Panc1 (cell line): ENCODE measurements at regions not wholly inside any gene's neighbourhood (a gene's known extent, or its start where the extent isn't known, plus 50 kb on each side); places are given as distances from the start of the nearest gene placed in this dataset.

Source experiments
- ATAC-seq: fragments of 200-7000 bp; cut with Tn5 transposase; 2 replicates; pipeline ENCODE4 v1.9.1; 2020; ENCODE audit warnings: mild to moderate bottlenecking, moderate library complexity
- BruUV-seq: library from RNA; stranded (reverse); fragments of 400-500 nt; replicated peaks from 2 replicates; lab custom pipeline; 2021; lab: Mats Ljungman, UMichigan
- CTCF ChIA-PET: fragments of 300-600 bp; sonication (Branson Sonifier 250); formaldehyde crosslinking; loops from one replicate; lab custom pipeline; 2022; ENCODE audit warnings: antibody characterized with exemption; lab: Charles Lee
- POLR2A ChIA-PET: fragments of 300-600 bp; sonication (Branson Sonifier 250); formaldehyde crosslinking; loops from one replicate; lab custom pipeline; 2022; ENCODE audit warnings: antibody characterized with exemption; lab: Charles Lee
- DNase-seq: peaks from one replicate; pipeline ENCODE4 v3.0.0-alpha.2; 2010; ENCODE audit warnings: low read depth, low spot score
- H3K27ac ChIP-seq: 2 replicates; pipeline ENCODE4 v1.5.1; 2011; ENCODE audit warnings: mild to moderate bottlenecking, low read length, inconsistent platforms
- H3K27me3 ChIP-seq: fragments of 200-500 bp; sonication (Bioruptor generic); 2 replicates; pipeline ENCODE4 v1.6.0; 2014; ENCODE audit warnings: low read length, inconsistent platforms; ENCODE audit not compliant: control insufficient read depth, insufficient read depth
- H3K36me3 ChIP-seq: fragments of 200-500 bp; sonication (Bioruptor generic); 2 replicates; pipeline ENCODE4 v1.5.1; 2014; ENCODE audit warnings: inconsistent platforms, mild to moderate bottlenecking, low read length, moderate library complexity; ENCODE audit not compliant: control insufficient read depth, insufficient read depth
- H3K4me1 ChIP-seq: 2 replicates; pipeline ENCODE4 v1.5.1; 2011; ENCODE audit warnings: inconsistent platforms, mild to moderate bottlenecking, low read length, moderate library complexity; ENCODE audit not compliant: control insufficient read depth, insufficient read depth
- H3K4me3 ChIP-seq, 2 experiments: 2 replicates each; pipeline ENCODE4 v1.5.1; 2011 to 2012; ENCODE audit warnings: low read depth in 2 of 2, low read length in 2 of 2, mild to moderate bottlenecking in 2 of 2, inconsistent platforms in 1 of 2, moderate library complexity in 1 of 2
- H3K9me3 ChIP-seq: fragments of 200-500 bp; sonication (Bioruptor generic); 2 replicates; pipeline ENCODE4 v1.5.1; 2014; ENCODE audit warnings: low read depth, mild to moderate bottlenecking, inconsistent platforms, low read length, moderate library complexity; ENCODE audit not compliant: control insufficient read depth, insufficient read depth
- POLR2AphosphoS5 ChIP-seq: IDR thresholded peaks from 2 replicates; pipeline ENCODE4 v1.6.1; 2012; ENCODE audit warnings: mild to moderate bottlenecking, low read depth, low read length, moderate library complexity
- SIN3A ChIP-seq: IDR thresholded peaks from 2 replicates; pipeline ENCODE4 v1.6.1; 2012; ENCODE audit warnings: low read depth, mild to moderate bottlenecking, low read length, moderate library complexity, borderline replicate concordance; ENCODE audit not compliant: insufficient read depth
- TCF7L2 ChIP-seq: IDR thresholded peaks from 2 replicates; pipeline ENCODE4 v1.6.1; 2011; ENCODE audit warnings: mild to moderate bottlenecking, low read depth, low read length, inconsistent platforms
- in situ Hi-C: cut with HindIII; loops from 2 replicates; pipeline ENCODE4 v1.10.0; 2016; ENCODE audit warnings: low sequenced_read_pairs, low pct_unique_long_range_greater_than_20kb
- intact Hi-C: fragments of 100-400 bp; cut with micrococcal nuclease; formaldehyde crosslinking; loops from one replicate; pipeline ENCODE4 v1.10.0; 2022; ENCODE audit not compliant: unreplicated experiment
- TF ChIP-seq, protein P1 (sequence below): fragments of 450-650 bp; IDR thresholded peaks from 2 replicates; pipeline ENCODE4 v1.5.1; 2017; ENCODE audit warnings: mild to moderate bottlenecking
- TF ChIP-seq, protein P2 (sequence below), 2 experiments: IDR thresholded peaks; 2 replicates each; pipeline ENCODE4 v1.6.1; 2011 to 2012; ENCODE audit warnings: low read depth in 2 of 2, control low read depth in 1 of 2, low read length in 1 of 2, mild to moderate bottlenecking in 1 of 2, moderate library complexity in 1 of 2; ENCODE audit not compliant: insufficient read depth in 1 of 2

DNA sequence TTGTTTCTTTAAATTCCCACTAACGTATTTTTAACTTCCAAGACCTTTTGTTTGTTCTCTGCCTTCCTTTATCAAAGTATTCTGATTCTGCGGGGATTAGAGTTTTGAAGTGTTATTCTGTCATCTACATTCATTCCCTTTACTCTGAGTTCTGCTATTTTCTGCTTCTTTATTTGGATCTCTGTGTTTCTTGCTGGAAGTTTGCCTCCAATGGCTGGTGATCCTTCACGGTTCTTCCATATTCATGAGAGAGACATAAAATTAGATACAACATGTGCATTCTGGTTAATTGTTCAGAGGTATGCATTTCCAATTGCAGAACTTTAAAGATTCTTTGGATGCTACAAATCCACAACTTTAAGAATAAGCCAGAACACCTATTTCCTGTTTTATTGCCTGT is 244.7 kb upstream of the ADARB2 start:
- ChIA-PET CTCF (no interaction called here), POLR2A (no interaction called here)
- H3K4me3 ChIP-seq: no peak overlapping the region
- DNase-seq (no peak), ATAC-seq (no peak)
- in situ Hi-C loops: no loop called here
- intact Hi-C loops: no loop called here
- H3K27ac ChIP-seq: no peak overlapping the region
- H3K4me1 ChIP-seq: no peaks in the 10 kb centered on the region
- H3K27me3 ChIP-seq: no peaks in the 10 kb centered on the region; the same call in 1 of the 2 replicates
- no peaks in the 10 kb centered on the region for H3K36me3 ChIP-seq
- no peaks in the 10 kb centered on the region for H3K9me3 ChIP-seq
- TF ChIP-seq, protein P1, sequence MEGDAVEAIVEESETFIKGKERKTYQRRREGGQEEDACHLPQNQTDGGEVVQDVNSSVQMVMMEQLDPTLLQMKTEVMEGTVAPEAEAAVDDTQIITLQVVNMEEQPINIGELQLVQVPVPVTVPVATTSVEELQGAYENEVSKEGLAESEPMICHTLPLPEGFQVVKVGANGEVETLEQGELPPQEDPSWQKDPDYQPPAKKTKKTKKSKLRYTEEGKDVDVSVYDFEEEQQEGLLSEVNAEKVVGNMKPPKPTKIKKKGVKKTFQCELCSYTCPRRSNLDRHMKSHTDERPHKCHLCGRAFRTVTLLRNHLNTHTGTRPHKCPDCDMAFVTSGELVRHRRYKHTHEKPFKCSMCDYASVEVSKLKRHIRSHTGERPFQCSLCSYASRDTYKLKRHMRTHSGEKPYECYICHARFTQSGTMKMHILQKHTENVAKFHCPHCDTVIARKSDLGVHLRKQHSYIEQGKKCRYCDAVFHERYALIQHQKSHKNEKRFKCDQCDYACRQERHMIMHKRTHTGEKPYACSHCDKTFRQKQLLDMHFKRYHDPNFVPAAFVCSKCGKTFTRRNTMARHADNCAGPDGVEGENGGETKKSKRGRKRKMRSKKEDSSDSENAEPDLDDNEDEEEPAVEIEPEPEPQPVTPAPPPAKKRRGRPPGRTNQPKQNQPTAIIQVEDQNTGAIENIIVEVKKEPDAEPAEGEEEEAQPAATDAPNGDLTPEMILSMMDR: no peak
- TF ChIP-seq, protein P2, sequence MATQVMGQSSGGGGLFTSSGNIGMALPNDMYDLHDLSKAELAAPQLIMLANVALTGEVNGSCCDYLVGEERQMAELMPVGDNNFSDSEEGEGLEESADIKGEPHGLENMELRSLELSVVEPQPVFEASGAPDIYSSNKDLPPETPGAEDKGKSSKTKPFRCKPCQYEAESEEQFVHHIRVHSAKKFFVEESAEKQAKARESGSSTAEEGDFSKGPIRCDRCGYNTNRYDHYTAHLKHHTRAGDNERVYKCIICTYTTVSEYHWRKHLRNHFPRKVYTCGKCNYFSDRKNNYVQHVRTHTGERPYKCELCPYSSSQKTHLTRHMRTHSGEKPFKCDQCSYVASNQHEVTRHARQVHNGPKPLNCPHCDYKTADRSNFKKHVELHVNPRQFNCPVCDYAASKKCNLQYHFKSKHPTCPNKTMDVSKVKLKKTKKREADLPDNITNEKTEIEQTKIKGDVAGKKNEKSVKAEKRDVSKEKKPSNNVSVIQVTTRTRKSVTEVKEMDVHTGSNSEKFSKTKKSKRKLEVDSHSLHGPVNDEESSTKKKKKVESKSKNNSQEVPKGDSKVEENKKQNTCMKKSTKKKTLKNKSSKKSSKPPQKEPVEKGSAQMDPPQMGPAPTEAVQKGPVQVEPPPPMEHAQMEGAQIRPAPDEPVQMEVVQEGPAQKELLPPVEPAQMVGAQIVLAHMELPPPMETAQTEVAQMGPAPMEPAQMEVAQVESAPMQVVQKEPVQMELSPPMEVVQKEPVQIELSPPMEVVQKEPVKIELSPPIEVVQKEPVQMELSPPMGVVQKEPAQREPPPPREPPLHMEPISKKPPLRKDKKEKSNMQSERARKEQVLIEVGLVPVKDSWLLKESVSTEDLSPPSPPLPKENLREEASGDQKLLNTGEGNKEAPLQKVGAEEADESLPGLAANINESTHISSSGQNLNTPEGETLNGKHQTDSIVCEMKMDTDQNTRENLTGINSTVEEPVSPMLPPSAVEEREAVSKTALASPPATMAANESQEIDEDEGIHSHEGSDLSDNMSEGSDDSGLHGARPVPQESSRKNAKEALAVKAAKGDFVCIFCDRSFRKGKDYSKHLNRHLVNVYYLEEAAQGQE (IDR thresholded peaks at IDR 0.05; ENCODE audit: insufficient read depth in 1 of 2, low read depth in 2 of 2, low read length in 1 of 2): no peak
- TF ChIP-seq TCF7L2: no peak
- no peak for TF ChIP-seq POLR2AphosphoS5
- BruUV-seq: no TSS peak

DNA sequence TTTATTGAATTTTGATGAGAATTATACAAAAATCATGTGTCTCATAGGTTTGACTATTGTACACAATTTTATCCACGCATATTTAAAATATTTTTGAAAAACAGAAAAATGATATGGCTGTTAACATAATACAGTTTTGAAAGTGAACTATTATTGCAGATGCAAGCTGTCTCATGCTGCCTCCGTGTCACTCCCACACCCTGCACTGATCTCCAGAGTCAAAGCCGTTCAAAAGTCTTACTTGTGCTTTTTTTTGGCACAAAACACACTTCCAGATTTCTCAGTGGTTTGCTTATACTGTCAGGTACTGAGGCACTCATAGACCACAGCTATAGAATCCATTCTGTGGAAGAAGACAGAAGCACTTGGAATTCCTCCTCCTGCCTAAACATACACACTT is 243.1 kb upstream of the ADARB2 start:
- ChIA-PET POLR2A (no interaction called here), CTCF (no interaction called here)
- Histone ChIP-seq H3K27ac (no peak overlapping the region), H3K9me3 (no peaks in the 10 kb centered on the region), H3K27me3 (no peaks in the 10 kb centered on the region; the same call in 1 of the 2 replicates), H3K36me3 (no peaks in the 10 kb centered on the region), H3K4me3 (no peak overlapping the region), H3K4me1 (no peaks in the 10 kb centered on the region)
- BruUV-seq: no TSS peak
- TF ChIP-seq, protein P2 (IDR thresholded peaks at IDR 0.05; ENCODE audit: insufficient read depth in 1 of 2, low read depth in 2 of 2, low read length in 1 of 2): no peak
- TF ChIP-seq, protein P1: no peak
- TF ChIP-seq TCF7L2: no peak
- TF ChIP-seq SIN3A: no peak
- TF ChIP-seq POLR2AphosphoS5: no peak
- in situ Hi-C loops: no loop called here
- ATAC-seq: no peak
- no peak for DNase-seq
- intact Hi-C loops: no loop called here
